HG03280 (cell line): ENCODE measurements at regions not wholly inside any gene's neighbourhood (a gene's known extent, or its start where the extent isn't known, plus 50 kb on each side); places are given as distances from the start of the nearest gene placed in this dataset.

ENCODE experiments used
- ATAC-seq: cut with Tn5 transposase; IDR thresholded peaks from one replicate; pipeline ENCODE4 v1.9.1; 2021; ENCODE audit warnings: mild to moderate bottlenecking, moderate library complexity; ENCODE audit not compliant: unreplicated experiment

- no peak for ATAC-seq
Observed at GRCh38 chr3:17965331-17965730, 222.9 kb upstream of the TBC1D5 start.

GRCh38 chr3:17964108-17964507 is 221.7 kb upstream of the TBC1D5 start:
- no peak for ATAC-seq

GRCh38 chr3:17955411-17955810 is 213.0 kb upstream of the TBC1D5 start:
- no peak for ATAC-seq

DNA sequence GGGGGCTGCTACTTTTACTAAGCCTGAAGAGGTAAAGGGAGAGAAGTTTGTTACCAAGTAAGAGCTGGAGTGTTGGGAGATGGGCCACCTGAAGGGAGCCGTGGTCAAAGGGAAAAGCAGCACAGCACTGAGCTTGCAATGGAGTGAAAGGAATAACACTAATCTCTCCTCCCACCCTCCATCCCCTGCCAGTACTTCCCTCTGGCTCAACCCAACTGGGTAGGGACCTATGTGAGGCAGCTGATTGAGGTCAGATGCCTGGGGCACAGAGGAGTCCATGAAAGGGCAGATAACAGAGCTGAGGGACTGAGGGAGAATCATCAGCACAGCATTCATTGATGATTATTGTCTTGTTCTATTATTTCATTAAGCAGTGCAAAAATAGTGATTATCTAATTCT is 212.4 kb upstream of the TBC1D5 start:
- ATAC-seq, result no peak

GRCh38 chr3:17951241-17951640 is 208.8 kb upstream of the TBC1D5 start:
- ATAC-seq, result no peak

- ATAC-seq, result no peak
Observed at GRCh38 chr3:17949101-17949500, 206.7 kb upstream of the TBC1D5 start.

- ATAC-seq, result no peak
Observed at GRCh38 chr3:17947833-17948232, 205.4 kb upstream of the TBC1D5 start.

DNA sequence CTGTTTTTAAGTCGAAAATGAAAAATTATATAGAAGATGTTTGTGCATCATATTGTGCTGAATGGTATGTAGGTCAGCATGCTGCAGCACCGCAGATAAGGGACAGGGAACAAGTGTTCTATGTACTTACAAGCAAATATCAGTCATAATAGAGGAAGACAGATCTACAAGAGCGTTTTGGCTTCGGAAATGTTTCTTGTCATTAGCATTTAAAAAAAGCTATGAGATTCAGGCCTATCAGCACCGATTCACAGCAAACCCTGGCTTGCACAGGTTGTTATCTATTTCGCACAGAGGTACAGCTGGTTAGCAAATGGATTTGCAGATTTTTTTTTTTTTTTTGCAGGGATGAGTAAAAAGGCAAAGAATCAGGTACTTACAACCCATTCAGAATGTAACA is 204.2 kb upstream of the TBC1D5 start:
- ATAC-seq, result no peak

- ATAC-seq, result no peak
Observed at GRCh38 chr3:17945799-17946399, 203.5 kb upstream of the TBC1D5 start.

GRCh38 chr3:17945018-17945798 is 202.8 kb upstream of the TBC1D5 start:
- ATAC-seq, result no peak

DNA sequence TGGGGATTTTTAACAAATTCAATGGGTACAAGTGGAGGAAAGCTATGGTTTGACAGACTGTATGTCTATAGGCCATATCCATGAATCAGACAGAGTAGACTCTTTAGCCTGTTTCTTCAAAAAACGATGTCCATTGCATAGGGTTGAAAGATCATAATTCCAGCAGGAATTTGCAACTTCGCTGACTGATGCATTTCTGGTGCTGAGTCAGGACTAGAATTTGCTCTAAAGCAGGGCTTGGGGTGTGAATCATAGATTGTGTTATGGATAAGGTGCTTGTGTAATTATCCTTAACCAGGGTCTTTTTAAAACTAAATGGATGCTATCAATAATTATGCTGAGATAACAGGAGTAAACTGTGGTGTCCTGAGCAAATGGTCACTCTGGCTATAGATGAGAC is 200.4 kb upstream of the TBC1D5 start:
- no peak for ATAC-seq

DNA sequence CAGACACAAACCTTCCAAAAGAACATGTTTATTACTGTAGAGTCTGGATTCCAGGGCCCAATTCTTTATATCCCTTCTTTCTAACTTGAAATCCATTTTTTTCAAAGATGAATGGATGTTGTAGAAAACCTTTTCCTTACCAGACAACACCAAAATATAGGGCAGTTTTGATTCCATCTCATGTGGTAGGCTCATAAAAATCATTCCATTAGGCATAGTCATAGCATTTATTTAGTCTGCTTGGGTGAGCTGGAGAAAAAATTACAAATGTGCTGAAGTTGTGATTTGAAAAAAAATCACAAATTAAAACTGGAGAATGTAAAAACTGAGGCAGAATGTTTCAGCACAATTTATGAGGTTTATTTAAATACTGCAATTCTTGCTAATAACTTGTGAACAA is 199.3 kb upstream of the TBC1D5 start:
- no peak for ATAC-seq

- ATAC-seq, result no peak
Observed at GRCh38 chr3:17941152-17941551, 198.7 kb upstream of the TBC1D5 start.

DNA sequence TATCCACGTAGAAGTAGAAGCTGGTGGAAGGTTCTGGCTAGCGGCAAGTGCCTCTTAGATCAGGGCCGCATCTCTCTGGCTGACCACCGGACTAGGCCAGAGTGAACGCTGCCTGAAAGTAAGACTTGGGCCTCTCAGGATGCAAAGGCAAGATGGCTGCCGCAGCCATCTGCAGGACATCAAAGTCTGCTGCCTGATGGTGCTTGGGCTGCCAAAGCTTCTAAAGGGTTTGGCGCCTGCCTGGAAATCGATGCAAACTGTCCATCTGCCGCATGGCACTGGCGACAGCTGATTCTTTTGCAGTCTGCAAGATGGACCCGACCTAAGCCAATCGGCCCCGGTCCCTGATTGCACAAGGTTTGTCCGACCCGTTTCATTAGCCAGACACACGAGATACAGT is 196.7 kb upstream of the TBC1D5 start:
- no peak for ATAC-seq

GRCh38 chr3:17938313-17938712 is 195.9 kb upstream of the TBC1D5 start:
- ATAC-seq, result no peak

DNA sequence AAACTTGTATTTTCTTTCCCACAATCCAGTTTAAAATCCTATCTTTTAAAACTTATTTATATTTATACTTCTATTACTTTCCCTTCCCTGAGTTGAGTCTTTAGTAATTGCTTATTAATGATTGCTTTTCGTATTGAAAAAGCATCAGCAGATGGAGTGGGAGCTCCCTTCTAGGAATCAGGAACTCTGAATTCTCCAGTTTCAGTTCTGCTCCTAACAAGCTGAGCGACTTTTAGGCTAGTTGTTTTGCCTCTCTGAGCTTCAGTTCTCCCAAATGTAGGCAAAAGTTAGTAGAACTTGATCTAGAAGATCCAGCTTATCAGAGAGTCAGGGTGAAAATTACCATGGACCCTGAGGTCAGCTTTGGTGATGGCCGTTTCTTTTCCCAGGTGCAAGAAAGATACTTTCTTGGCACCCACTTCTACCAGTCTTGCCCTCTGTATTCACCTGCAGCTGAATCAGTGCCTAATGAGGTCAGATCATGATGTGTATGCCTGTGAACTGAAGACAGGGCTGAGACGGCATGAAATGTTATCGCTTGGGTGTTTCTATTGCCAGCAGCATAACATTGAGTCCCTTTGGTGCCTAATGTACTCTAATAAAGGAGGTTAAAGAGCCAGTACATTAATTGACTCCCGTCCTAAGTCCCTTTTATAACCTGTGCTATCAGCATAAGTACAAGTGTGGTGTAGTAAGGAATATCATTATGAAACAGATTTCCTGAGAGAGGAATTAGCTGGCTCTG is 194.5 kb upstream of the TBC1D5 start:
- ATAC-seq, result no peak

GRCh38 chr3:17935222-17935621 is 192.8 kb upstream of the TBC1D5 start:
- no peak for ATAC-seq

- no peak for ATAC-seq
Observed at GRCh38 chr3:17932136-17932771, 189.8 kb upstream of the TBC1D5 start.

GRCh38 chr3:17931131-17931530 is 188.7 kb upstream of the TBC1D5 start:
- ATAC-seq, result no peak

DNA sequence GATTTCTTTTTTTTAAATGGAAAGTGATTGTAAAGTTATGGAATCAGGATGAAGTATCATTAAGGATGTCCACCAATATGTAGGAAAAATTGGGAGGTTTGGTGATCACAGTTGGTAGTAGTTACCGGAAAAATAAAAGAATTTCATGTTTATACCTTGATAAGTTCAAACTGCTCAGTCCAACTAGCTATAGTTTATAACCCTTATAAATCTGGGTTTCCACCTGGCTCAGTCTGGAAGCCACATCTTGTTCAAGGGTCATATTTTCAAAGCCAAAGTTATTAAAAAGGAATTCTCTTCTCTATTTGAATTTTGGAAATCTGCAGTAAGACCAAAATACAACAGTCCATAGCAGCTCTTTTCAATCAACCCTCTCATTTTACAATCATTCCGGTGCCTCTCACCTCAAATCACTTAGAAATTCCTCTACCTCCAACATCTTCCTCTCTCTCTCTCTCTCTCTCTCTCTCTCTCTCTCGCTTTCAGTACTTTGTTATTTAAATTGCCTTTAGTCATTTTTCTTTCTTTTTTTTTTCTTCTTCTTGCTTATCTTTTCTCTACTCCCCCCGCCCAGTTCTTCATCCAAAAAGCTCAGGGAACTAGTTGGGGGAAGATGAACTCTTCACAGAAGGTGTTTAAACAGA is 186.2 kb upstream of the TBC1D5 start:
- ATAC-seq, result no peak

DNA sequence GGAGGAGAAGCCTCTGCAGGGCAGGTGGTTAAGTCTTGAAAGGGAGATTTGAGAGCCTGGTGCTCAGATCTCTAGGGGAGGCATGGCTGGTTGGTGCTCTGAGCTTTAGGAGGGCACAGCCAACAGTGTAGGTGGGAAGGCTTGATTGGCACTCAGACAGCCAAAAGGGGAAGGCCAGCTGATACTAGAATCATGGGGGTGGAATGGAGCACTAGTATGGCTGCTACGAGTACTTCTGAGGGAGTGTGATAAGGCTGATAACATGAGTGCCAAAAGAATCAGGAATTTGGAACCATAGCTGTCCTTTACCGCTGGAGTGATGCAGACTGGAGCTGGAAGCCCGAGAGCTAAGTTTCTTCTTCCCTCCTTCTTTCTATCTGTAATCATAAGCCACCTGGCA is 184.6 kb upstream of the TBC1D5 start:
- no peak for ATAC-seq
